GM12878 (cell line): ENCODE measurements at regions not wholly inside any gene's neighbourhood (a gene's known extent, or its start where the extent isn't known, plus 50 kb on each side); places are given as distances from the start of the nearest gene placed in this dataset.
"Not testable (repeated sequence)": the region's sequence is repeated elsewhere in the genome, so short reads cannot be mapped to it uniquely, and the experiment has no call there.

Source experiments
- ATAC-seq: fragments of 200-7000 bp; cut with Tn5 transposase; 3 replicates; pipeline ENCODE4 v1.9.1; 2020; ENCODE audit warnings: mild to moderate bottlenecking, moderate library complexity
- BruUV-seq: library from RNA; stranded (reverse); fragments of 400-500 nt; replicated peaks from 2 replicates; lab custom pipeline; 2021; lab: Mats Ljungman, UMichigan
- CTCF ChIA-PET: fragments of 300-600 bp; sonication (Branson Sonifier 250); formaldehyde crosslinking; extraction: SDS; loops from one replicate; lab custom pipeline; 2021; ENCODE audit warnings: inconsistent platforms; lab: Yijun Ruan, JAX
- POLR2A ChIA-PET: fragments of 350-600 bp; formaldehyde crosslinking; extraction: SDS; loops from one replicate; lab custom pipeline; 2021; ENCODE audit warnings: inconsistent platforms; lab: Charles Lee
- RAD21 ChIA-PET: fragments of 300-600 bp; sonication (Branson Sonifier 250); formaldehyde crosslinking; loops from one replicate; lab custom pipeline; 2023; ENCODE audit warnings: antibody characterized with exemption; ENCODE audit not compliant: unreplicated experiment; lab: Charles Lee
- SMC1A ChIA-PET: fragments of 300-600 bp; sonication (Branson Sonifier 250); formaldehyde crosslinking; loops from one replicate; lab custom pipeline; 2023; ENCODE audit not compliant: unreplicated experiment, uncharacterized antibody; lab: Charles Lee
- DNase-seq: peaks from one replicate; pipeline ENCODE4 v3.0.0-alpha.2; 2011; ENCODE audit warnings: low read depth, low spot score
- FAIRE-seq: peaks from 3 replicates; lab custom pipeline; 2011; peaks lifted over from hg19 to GRCh38; lab: Jason Lieb, UNC
- H2AFZ ChIP-seq: 2 replicates; pipeline ENCODE4 v1.6.0; 2011; ENCODE audit warnings: low read depth, low read length, control low read depth; ENCODE audit not compliant: control insufficient read depth
- H3K27ac ChIP-seq: 2 replicates; pipeline ENCODE4 v1.5.1; 2011; ENCODE audit warnings: control low read depth; ENCODE audit not compliant: control insufficient read depth, insufficient read depth
- H3K27me3 ChIP-seq, 2 experiments: replicated peaks in 1 of 2; 2 replicates each; pipeline versions ENCODE4 v1.6.0 to v1.6.1; 2011; ENCODE audit warnings: low read length in 1 of 2; ENCODE audit not compliant: control insufficient read depth in 2 of 2, insufficient read depth in 2 of 2
- H3K36me3 ChIP-seq, 2 experiments: 2 replicates each; pipeline ENCODE4 v1.5.1; 2011; ENCODE audit warnings: low read length in 1 of 2; ENCODE audit not compliant: control insufficient read depth in 2 of 2, insufficient read depth in 2 of 2
- H3K4me1 ChIP-seq: 2 replicates; pipeline ENCODE4 v1.6.1; 2011; ENCODE audit warnings: mild to moderate bottlenecking, low read length, moderate library complexity, mixed read lengths; ENCODE audit not compliant: control insufficient read depth, insufficient read depth
- H3K4me2 ChIP-seq: 2 replicates; pipeline ENCODE4 v1.6.0; 2011; ENCODE audit warnings: control low read depth; ENCODE audit not compliant: control insufficient read depth, insufficient read depth
- H3K4me3 ChIP-seq: fragments of 200-600 bp; sonication (generic); 2 replicates; pipeline ENCODE4 v1.5.1; 2016
- H3K79me2 ChIP-seq: 2 replicates; pipeline ENCODE4 v1.6.0; 2011; ENCODE audit warnings: low read length; ENCODE audit not compliant: control insufficient read depth, insufficient read depth
- H3K9ac ChIP-seq: 2 replicates; pipeline ENCODE4 v1.8.0; 2011; ENCODE audit warnings: low read length, control low read depth, mixed read lengths; ENCODE audit not compliant: control insufficient read depth, insufficient read depth
- H3K9me3 ChIP-seq: replicated peaks from 3 replicates; pipeline ENCODE4 v1.5.1; 2011; ENCODE audit warnings: mild to moderate bottlenecking, low read length; ENCODE audit not compliant: control insufficient read depth, insufficient read depth
- H4K20me1 ChIP-seq: 2 replicates; pipeline ENCODE4 v1.6.0; 2011; ENCODE audit not compliant: control insufficient read depth, insufficient read depth
- WGBS: methylation state at CpG from one replicate; pipeline ENCODE4 v1.1.6; 2016; ENCODE audit warnings: low lambda C conversion rate; ENCODE audit not compliant: insufficient replicate concordance, insufficient coverage; ENCODE audit errors: missing lambda C conversion rate; 5-methylcytosine and 5-hydroxymethylcytosine counted together
- in situ Hi-C: fragments of 300-500 bp; cut with MboI; formaldehyde crosslinking; loops from 9 replicates; pipeline ENCODE4 v1.14.3; 2018; ENCODE audit warnings: mixed read lengths
- intact Hi-C: fragments of 100-400 bp; cut with micrococcal nuclease; formaldehyde crosslinking; loops from one replicate; pipeline ENCODE4 v1.14.2; 2022; ENCODE audit not compliant: unreplicated experiment

DNA sequence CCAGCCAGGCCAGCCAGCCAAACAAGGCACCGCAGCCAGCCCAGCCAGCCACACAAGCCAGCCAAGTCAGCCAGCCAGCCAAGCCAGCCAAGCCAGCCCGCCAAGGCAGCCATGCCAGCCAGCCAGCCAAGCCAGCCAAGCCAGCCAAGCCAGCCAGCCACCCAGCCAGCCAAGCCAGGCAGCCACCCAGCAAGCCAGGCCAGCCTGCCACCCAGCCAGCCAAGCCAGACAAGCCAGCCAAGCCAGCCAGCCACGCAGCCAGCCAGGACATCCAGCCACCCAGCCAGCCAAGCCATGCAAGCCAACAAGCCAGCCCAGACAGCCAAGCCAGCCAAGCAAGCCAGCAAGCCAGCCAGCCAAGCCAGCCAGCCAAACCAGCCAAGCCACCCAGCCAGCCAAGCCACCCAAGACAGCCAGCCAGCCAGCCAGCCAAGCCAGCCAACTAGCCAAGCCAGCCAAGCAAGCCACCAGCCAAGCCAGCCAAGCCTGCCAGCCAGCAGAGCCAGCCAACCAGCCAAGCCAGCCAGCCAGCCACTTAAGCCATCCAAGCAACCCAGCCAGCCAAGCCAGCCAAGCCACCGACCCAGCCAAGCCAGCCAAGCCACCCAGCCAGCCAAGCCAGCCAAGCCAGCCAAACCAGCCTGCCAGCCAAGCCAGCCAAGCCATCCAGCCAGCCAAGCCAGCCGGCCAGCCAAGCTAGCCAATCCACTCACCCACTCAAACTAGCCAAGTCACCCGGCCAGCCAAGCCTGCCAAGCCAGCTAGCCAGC, 341.3 kb upstream of the PLGLB2 start:
- H3K79me2 ChIP-seq, FAIRE-seq, CTCF ChIA-PET, RAD21 ChIA-PET, H3K4me2 ChIP-seq, ATAC-seq, H3K36me3 ChIP-seq, H3K9me3 ChIP-seq, H3K4me3 ChIP-seq, H3K9ac ChIP-seq, H4K20me1 ChIP-seq, H2AFZ ChIP-seq, H3K27ac ChIP-seq, in situ Hi-C loops, BruUV-seq, DNase-seq, SMC1A ChIA-PET, POLR2A ChIA-PET, H3K4me1 ChIP-seq, intact Hi-C loops, H3K27me3 ChIP-seq: not testable (repeated sequence)
- 28% methylated on average over 3 of the region's 6 CpGs for WGBS

DNA sequence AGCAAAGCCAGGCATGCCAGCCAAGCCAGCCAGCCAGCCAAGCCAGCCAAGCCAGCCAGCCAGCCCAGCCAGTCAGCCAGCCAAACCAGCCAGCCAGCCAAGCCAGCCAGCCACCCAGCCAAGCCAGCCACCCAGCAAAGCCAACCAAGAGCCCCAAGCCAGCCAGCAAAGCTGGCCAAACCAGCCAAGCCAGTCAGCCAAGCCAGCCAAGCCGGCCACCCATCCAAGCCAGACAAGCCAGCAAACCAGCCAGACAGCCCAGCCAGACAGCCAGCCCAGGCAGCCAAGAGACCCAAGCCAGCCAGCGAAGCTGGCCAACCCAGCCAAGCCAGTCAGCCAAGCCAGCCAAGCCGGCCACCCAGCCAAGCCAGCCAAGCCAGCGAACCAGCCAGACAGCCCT, 338.3 kb upstream of the PLGLB2 start:
- FAIRE-seq, POLR2A ChIA-PET, intact Hi-C loops, H3K4me3 ChIP-seq, DNase-seq, SMC1A ChIA-PET, ATAC-seq, in situ Hi-C loops, H3K4me1 ChIP-seq, H3K4me2 ChIP-seq, RAD21 ChIA-PET, BruUV-seq, H3K9me3 ChIP-seq, H4K20me1 ChIP-seq, H3K9ac ChIP-seq, H3K79me2 ChIP-seq, CTCF ChIA-PET, H3K27ac ChIP-seq, H3K36me3 ChIP-seq, H2AFZ ChIP-seq, H3K27me3 ChIP-seq: not testable (repeated sequence)
- 17% methylated on average over 1 of the region's 4 CpGs for WGBS

DNA sequence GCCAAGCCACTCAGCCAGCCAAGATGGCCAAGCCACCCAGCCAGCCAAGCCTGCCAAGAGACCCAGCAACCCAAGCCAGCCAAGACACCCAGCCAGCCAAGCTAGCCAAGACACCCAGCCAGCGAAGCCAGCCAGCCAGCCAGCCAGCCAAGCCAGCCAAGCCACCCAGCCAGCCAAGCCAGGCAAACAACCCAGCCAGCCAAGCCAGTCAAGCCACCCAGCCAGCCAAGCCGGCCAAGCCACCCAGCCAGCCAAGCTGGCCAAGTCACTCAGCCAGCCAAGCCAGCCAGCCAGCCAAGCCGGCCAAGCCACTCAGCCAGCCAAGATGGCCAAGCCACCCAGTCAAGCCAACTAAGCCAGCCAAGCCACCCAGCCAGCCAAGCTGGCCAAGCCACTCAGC, 337.5 kb upstream of the PLGLB2 start:
- POLR2A ChIA-PET, H3K9me3 ChIP-seq, H3K27ac ChIP-seq, RAD21 ChIA-PET, H3K27me3 ChIP-seq, intact Hi-C loops, CTCF ChIA-PET, BruUV-seq, H3K9ac ChIP-seq, SMC1A ChIA-PET, H3K4me2 ChIP-seq, H3K4me1 ChIP-seq, H3K36me3 ChIP-seq, FAIRE-seq, DNase-seq, H3K79me2 ChIP-seq, H4K20me1 ChIP-seq, H2AFZ ChIP-seq, H3K4me3 ChIP-seq, in situ Hi-C loops, ATAC-seq: not testable (repeated sequence)
- WGBS = 0% methylated on average over 1 of the region's 3 CpGs

DNA sequence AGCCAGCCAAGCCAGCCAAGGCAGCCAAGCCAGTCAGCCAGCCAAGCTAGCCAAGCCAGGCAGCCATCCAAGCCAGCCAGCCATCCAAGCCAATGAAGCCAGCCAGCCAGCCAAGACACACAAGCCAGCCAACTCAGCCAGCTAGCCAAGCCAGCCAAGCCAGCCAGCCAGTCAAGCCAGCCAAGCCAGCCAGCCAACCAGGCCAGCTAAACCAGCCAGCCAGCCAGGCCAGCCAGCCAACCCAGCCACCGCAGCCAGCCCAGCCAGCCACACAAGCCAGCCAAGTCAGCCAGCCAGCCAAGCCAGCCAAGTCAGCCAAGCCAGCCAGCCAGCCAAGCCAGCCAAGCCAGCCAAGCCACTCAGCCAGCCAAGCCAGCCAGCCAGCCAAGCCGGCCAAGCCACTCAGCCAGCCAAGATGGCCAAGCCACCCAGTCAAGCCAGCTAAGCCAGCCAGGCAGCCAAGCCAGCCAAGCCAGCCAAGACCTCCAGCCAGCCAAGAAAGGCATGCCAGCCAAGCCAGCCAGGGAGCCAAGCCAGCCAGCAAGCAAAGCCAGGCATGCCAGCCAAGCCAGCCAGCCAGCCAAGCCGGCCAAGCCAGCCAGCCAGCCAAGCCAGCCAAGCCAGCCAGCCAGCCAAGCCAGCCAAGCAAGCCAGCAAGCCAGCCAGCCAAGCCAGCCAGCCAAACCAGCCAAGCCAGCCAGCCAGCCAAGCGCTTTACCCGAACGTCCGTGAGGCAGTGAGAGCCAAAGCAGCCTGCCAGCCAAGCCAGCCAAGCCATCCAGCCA, 335.7 kb upstream of the PLGLB2 start:
- H3K9me3 ChIP-seq, ATAC-seq, SMC1A ChIA-PET, CTCF ChIA-PET, H3K27me3 ChIP-seq, BruUV-seq, H3K4me2 ChIP-seq, in situ Hi-C loops, RAD21 ChIA-PET, H3K27ac ChIP-seq, H4K20me1 ChIP-seq, H3K4me3 ChIP-seq, intact Hi-C loops, H2AFZ ChIP-seq, DNase-seq, H3K4me1 ChIP-seq, FAIRE-seq, H3K79me2 ChIP-seq, POLR2A ChIA-PET, H3K36me3 ChIP-seq, H3K9ac ChIP-seq: not testable (repeated sequence)
- 42% methylated on average over 3 of the region's 7 CpGs for WGBS
